IPS-15b (cell line): ENCODE measurements at regions not wholly inside any gene's neighbourhood (a gene's known extent, or its start where the extent isn't known, plus 50 kb on each side); places are given as distances from the start of the nearest gene placed in this dataset.

Source experiments
- H3K27me3 ChIP-seq: one replicate; pipeline ENCODE4 v1.6.1; 2013; ENCODE audit warnings: low read length; ENCODE audit not compliant: control insufficient read depth, insufficient read depth
- H3K36me3 ChIP-seq: one replicate; pipeline ENCODE4 v1.6.1; 2013; ENCODE audit warnings: low read length; ENCODE audit not compliant: control insufficient read depth, insufficient read depth
- H3K4me1 ChIP-seq: one replicate; pipeline ENCODE4 v1.6.1; 2013; ENCODE audit warnings: mild to moderate bottlenecking, low read length; ENCODE audit not compliant: control insufficient read depth, insufficient read depth
- H3K4me3 ChIP-seq: one replicate; pipeline ENCODE4 v1.5.1; 2013; ENCODE audit warnings: low read depth, low read length
- H3K9ac ChIP-seq: one replicate; pipeline ENCODE4 v1.6.1; 2013; ENCODE audit warnings: low read depth, mild to moderate bottlenecking, low read length
- H3K9me3 ChIP-seq: one replicate; pipeline ENCODE4 v1.6.1; 2013; ENCODE audit warnings: mild to moderate bottlenecking, low read length; ENCODE audit not compliant: control insufficient read depth, insufficient read depth

GRCh38 chr16:11452298-11452697, 107.0 kb downstream of the RMI2 start:
- H3K9ac ChIP-seq, result no peak overlapping the region
- no peak overlapping the region for H3K4me3 ChIP-seq
- no peaks in the 10 kb centered on the region for H3K36me3 ChIP-seq
- H3K4me1 ChIP-seq, result no peaks in the 10 kb centered on the region
- H3K27me3 ChIP-seq, result no peaks in the 10 kb centered on the region
- H3K9me3 ChIP-seq, result no peaks in the 10 kb centered on the region

- Histone ChIP-seq H3K4me3 (no peak overlapping the region), H3K4me1 (no peaks in the 10 kb centered on the region), H3K27me3 (no peaks in the 10 kb centered on the region), H3K36me3 (no peaks in the 10 kb centered on the region), H3K9ac (no peak overlapping the region), H3K9me3 (no peaks in the 10 kb centered on the region)
Measured at GRCh38 chr16:11452746-11453389, 107.6 kb downstream of the RMI2 start.

- Histone ChIP-seq H3K36me3 (no peaks in the 10 kb centered on the region), H3K4me3 (no peak overlapping the region)
Measured at GRCh38 chr16:11456741-11457140, 111.5 kb downstream of the RMI2 start.

DNA sequence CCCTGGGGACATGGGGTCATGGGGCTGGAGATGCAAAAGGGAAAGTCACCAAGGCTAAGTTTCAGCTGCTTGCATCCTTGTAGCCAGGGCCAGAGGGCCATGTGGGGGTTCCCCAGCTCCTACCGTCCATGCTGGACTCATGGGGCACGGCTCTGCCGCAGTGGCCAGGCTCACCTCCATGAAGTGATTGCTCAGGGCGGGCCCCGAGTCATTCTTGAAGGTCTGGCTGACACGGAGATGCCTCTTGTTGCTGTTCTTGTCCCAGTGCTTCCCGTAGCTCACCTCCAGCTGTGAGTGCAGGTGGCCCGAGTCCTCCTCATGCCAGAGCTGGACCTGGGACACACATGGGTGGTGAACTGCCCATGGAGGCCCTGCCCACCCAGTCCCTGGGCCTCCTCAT, 114.5 kb downstream of the RMI2 start:
- Histone ChIP-seq H3K4me3 (no peak overlapping the region), H3K9me3 (no peaks in the 10 kb centered on the region), H3K4me1 (no peaks in the 10 kb centered on the region), H3K36me3 (no peaks in the 10 kb centered on the region), H3K27me3 (no peaks in the 10 kb centered on the region), H3K9ac (no peak overlapping the region)

More at GRCh38 chr16:11456741-11457140, 111.5 kb downstream of the RMI2 start:
- Histone ChIP-seq H3K4me1 (no peaks in the 10 kb centered on the region), H3K9ac (no peak overlapping the region), H3K9me3 (no peaks in the 10 kb centered on the region), H3K27me3 (no peaks in the 10 kb centered on the region)

GRCh38 chr16:11460820-11461594, 115.7 kb downstream of the RMI2 start:
- Histone ChIP-seq H3K4me1 (no peaks in the 10 kb centered on the region), H3K9me3 (no peaks in the 10 kb centered on the region), H3K9ac (no peak overlapping the region), H3K4me3 (no peak overlapping the region), H3K36me3 (no peaks in the 10 kb centered on the region), H3K27me3 (no peaks in the 10 kb centered on the region)

GRCh38 chr16:11461595-11461990, 116.3 kb downstream of the RMI2 start:
- Histone ChIP-seq H3K27me3 (no peaks in the 10 kb centered on the region), H3K9me3 (no peaks in the 10 kb centered on the region), H3K9ac (no peak overlapping the region), H3K4me3 (no peak overlapping the region), H3K4me1 (no peaks in the 10 kb centered on the region), H3K36me3 (no peaks in the 10 kb centered on the region)

DNA sequence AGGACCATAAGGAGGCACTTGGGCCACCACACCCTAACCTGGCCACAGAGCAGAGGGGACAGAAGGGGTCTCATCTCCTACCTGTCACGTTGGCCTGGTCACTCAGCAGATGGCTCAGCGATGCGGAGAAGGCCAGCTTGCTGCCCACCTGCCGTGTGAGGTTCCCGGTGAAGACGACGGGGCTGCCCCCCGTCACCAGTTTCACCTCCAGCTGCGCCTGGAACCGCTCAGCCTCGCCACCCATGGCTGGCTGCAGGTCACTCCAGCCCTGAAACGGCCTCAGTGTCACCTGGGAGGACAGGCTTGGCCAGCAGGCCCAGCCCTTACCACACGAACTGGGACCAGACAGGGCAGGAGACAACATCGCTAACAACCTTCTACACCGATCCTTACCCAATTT, 116.8 kb downstream of the RMI2 start:
- Histone ChIP-seq H3K9me3 (no peaks in the 10 kb centered on the region), H3K4me1 (no peaks in the 10 kb centered on the region), H3K4me3 (no peak overlapping the region), H3K36me3 (no peaks in the 10 kb centered on the region), H3K27me3 (no peaks in the 10 kb centered on the region), H3K9ac (no peak overlapping the region)

DNA sequence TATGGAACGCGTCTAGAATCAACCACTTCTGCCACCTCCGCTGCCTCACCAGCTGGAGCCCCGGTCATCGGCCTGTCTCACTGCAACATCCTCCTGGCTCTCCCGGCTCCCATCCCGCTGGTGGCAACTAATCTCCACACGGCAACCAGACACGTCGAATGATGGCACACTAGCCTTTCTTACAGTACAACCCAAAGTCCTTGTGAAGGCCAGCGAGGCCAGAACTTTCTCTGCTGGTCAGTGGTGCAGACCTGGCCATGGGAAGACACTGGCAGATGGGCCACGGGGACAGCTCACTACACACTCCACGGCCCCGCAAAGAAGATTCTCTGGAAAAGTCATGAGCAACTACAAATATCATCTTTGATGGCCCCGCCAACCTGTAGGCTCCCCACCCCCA, 117.6 kb downstream of the RMI2 start:
- Histone ChIP-seq H3K27me3 (no peaks in the 10 kb centered on the region), H3K9ac (no peak overlapping the region), H3K4me1 (no peaks in the 10 kb centered on the region), H3K36me3 (no peaks in the 10 kb centered on the region), H3K4me3 (no peak overlapping the region), H3K9me3 (no peaks in the 10 kb centered on the region)

- no peaks in the 10 kb centered on the region for H3K9me3 ChIP-seq
Measured at GRCh38 chr16:11464241-11464640, 119.0 kb downstream of the RMI2 start.

DNA sequence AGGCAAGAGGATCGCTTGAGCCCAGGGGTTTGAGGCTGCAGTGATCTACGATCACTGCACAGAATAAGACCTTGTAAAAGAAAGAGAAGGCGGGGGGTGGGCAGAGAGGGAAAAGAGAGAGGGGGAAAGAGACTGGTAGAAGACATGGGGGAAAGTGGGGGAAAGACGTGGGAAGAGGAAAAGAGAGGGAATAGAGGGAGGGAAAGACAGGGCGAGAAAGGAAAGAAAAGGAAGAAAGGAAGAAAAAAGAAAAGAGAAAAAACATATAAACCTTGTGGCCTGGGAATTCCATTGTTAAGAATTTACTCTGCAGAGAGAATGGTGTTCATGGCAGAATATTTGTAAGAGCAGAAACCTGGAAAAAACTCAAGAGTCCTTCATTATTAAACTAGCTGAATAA, 120.4 kb downstream of the RMI2 start:
- H3K4me3 ChIP-seq, result no peak overlapping the region
- H3K36me3 ChIP-seq, result no peaks in the 10 kb centered on the region
- no peaks in the 10 kb centered on the region for H3K4me1 ChIP-seq
- H3K9ac ChIP-seq, result no peak overlapping the region
- no peaks in the 10 kb centered on the region for H3K9me3 ChIP-seq
- no peaks in the 10 kb centered on the region for H3K27me3 ChIP-seq

More at GRCh38 chr16:11464241-11464640, 119.0 kb downstream of the RMI2 start:
- no peaks in the 10 kb centered on the region for H3K36me3 ChIP-seq
- no peak overlapping the region for H3K9ac ChIP-seq
- no peaks in the 10 kb centered on the region for H3K4me1 ChIP-seq
- no peak overlapping the region for H3K4me3 ChIP-seq
- H3K27me3 ChIP-seq, result no peaks in the 10 kb centered on the region

DNA sequence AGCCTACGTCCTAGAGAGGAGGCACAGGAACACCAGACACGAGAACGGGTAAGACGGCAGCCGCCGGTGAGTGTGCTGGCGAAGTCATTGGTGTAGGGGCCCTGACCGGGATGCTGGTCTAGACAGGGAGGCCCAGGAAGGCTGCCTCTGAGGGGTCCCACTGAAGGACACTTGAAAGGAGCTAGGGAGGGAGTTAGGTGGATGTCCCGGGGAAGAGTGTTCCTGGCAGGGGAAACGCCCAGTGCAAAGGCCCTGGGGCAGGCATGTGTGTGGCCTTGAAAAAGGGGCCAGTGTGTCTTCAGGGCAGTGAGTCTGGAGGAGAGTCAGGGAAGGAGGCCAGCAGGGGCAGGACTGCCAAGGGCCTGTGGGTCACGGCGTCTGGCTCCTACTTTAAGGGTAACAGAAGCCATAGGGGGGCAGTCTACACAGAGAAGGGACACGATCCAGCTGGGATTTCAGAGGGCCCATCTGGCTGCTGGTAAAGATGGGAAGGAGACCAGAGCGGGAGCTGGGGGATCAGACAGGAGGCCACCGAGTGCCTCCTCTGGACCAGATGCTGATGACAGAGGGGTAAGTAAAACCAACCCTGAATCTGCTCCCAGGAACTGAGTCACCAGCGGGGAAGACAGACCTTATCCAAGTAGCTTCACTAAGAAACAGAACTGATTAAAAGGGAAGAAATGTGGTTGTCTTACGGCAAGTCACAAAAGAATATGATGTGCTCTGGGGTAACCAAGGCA, 115.9 kb downstream of the LITAF start:
- H3K4me1 ChIP-seq, result no peaks in the 10 kb centered on the region
- no peaks in the 10 kb centered on the region for H3K27me3 ChIP-seq

DNA sequence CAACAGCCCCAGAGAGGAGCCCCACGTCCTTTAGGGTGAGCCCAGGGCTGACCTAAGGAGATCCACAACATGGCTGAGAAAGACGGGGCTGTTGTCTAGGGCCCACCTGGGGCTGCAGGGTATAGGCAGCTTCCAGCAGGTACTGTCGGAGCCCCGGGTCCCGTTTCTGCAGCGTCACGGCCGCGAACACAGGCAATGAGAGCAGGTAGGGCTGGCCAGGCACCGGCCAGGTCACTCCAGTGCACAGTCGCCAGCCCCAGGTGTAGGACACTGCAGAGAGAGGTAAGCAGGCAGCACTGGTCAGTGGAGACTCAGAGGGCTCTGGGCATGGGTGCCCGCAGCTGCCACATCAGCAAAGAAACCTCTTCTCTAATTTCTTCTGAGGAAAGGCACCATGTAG, 115.2 kb downstream of the LITAF start:
- no peak overlapping the region for H3K9ac ChIP-seq
- no peaks in the 10 kb centered on the region for H3K9me3 ChIP-seq
- H3K36me3 ChIP-seq, result no peaks in the 10 kb centered on the region
- no peaks in the 10 kb centered on the region for H3K27me3 ChIP-seq
- H3K4me3 ChIP-seq, result no peak overlapping the region
- no peaks in the 10 kb centered on the region for H3K4me1 ChIP-seq

More for the DNA sequence above, 115.9 kb downstream of the LITAF start:
- Histone ChIP-seq H3K36me3 (no peaks in the 10 kb centered on the region), H3K9ac (no peak overlapping the region), H3K9me3 (no peaks in the 10 kb centered on the region), H3K4me3 (no peak overlapping the region)
